Fibroblast of mammary gland (primary cell): ENCODE measurements at regions not wholly inside any gene's neighbourhood (a gene's known extent, or its start where the extent isn't known, plus 50 kb on each side); places are given as distances from the start of the nearest gene placed in this dataset.
A peak's percentile ranks its signal among the peaks of the same experiment; 100 is the strongest.

ENCODE experiments used
- DNase-seq: peaks from one replicate; pipeline ENCODE4 v3.0.0-alpha.2; 2010; ENCODE audit warnings: low read depth
- H3K4me3 ChIP-seq: 2 replicates; pipeline ENCODE4 v1.5.1; 2011; ENCODE audit warnings: low read depth, mild to moderate bottlenecking, low read length, moderate library complexity; ENCODE audit not compliant: control insufficient read depth
- CTCF ChIP-seq: conservative IDR thresholded peaks from 2 replicates; pipeline ENCODE4 v1.5.1; 2011; ENCODE audit warnings: low read depth, low read length, inconsistent platforms; ENCODE audit not compliant: control insufficient read depth, insufficient read depth

GRCh38 chr12:53808023-53808705, 56.4 kb upstream of the CISTR start:
- no peak for DNase-seq
- H3K4me3 ChIP-seq: no peak overlapping the region
- TF ChIP-seq CTCF: no peak

- no peak overlapping the region for H3K4me3 ChIP-seq
- TF ChIP-seq CTCF: no peak
- no peak for DNase-seq
Observed at GRCh38 chr12:53809005-53809404, 57.2 kb upstream of the CISTR start.

- no peak for DNase-seq
Observed at GRCh38 chr12:53810950-53811349, 59.2 kb upstream of the CISTR start.

GRCh38 chr12:53811606-53812005, 59.8 kb upstream of the CISTR start:
- DNase-seq: peak; percentile 27
- no peak for TF ChIP-seq CTCF
- H3K4me3 ChIP-seq: no peak overlapping the region

More at GRCh38 chr12:53810950-53811349, 59.2 kb upstream of the CISTR start:
- no peak overlapping the region for H3K4me3 ChIP-seq
- TF ChIP-seq CTCF: no peak

- no peak for TF ChIP-seq CTCF
- H3K4me3 ChIP-seq: no peak overlapping the region
- peak; percentile 18 for DNase-seq
Observed at GRCh38 chr12:53816360-53817020, 64.7 kb upstream of the CISTR start.

GRCh38 chr12:53817021-53817389, 65.2 kb upstream of the CISTR start:
- no peak for DNase-seq
- no peak for TF ChIP-seq CTCF
- H3K4me3 ChIP-seq: no peak overlapping the region
